ENCODE measurements at regions not wholly inside any gene's neighbourhood (a gene's known extent, or its start where the extent isn't known, plus 50 kb on each side); places are given as distances from the start of the nearest gene placed in this dataset.
"Not testable (repeated sequence)": the region's sequence is repeated elsewhere in the genome, so short reads cannot be mapped to it uniquely, and the experiment has no call there.

DNA sequence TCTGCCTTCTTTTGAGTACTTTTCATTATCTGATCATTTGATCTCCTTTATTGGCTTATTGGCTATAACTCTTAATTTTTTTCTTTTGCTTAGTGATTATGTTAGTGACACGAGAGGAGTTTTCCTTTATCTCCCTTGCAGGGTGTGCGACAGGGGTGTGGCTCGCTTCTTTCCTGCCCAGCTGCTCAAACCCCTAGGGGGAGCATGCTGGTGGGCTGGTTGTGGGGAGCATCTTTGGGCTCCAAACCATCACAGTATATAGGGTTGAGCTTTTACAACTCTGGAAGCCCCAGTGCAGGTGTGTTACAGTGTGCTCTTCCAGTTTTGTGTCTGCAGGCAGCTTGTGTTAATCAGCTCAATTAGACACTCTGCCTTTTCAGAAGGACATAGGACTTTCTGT, 357.0 kb upstream of the TMEFF2 start:
- DNase-seq: no peak
- H3K4me1 ChIP-seq: no peaks in the 10 kb centered on the region
- no peak for TF ChIP-seq POLR2A (IDR thresholded peaks at IDR 0.05)
- TF ChIP-seq EP300 (IDR thresholded peaks at IDR 0.05): no peak
- TF ChIP-seq POLR2AphosphoS5 (IDR thresholded peaks at IDR 0.05): no peak
- TF ChIP-seq, protein P1, sequence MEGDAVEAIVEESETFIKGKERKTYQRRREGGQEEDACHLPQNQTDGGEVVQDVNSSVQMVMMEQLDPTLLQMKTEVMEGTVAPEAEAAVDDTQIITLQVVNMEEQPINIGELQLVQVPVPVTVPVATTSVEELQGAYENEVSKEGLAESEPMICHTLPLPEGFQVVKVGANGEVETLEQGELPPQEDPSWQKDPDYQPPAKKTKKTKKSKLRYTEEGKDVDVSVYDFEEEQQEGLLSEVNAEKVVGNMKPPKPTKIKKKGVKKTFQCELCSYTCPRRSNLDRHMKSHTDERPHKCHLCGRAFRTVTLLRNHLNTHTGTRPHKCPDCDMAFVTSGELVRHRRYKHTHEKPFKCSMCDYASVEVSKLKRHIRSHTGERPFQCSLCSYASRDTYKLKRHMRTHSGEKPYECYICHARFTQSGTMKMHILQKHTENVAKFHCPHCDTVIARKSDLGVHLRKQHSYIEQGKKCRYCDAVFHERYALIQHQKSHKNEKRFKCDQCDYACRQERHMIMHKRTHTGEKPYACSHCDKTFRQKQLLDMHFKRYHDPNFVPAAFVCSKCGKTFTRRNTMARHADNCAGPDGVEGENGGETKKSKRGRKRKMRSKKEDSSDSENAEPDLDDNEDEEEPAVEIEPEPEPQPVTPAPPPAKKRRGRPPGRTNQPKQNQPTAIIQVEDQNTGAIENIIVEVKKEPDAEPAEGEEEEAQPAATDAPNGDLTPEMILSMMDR (IDR thresholded peaks at IDR 0.05): no peak
- H3K36me3 ChIP-seq: no peaks in the 10 kb centered on the region
- intact Hi-C loops (cut with DNase I; ENCODE audit: low total_unique reads): no loop called here
- no peaks in the 10 kb centered on the region for H3K27me3 ChIP-seq
- no peaks in the 10 kb centered on the region for H3K9me3 ChIP-seq
- 90 to 93% (median 91%) methylated on average over 3 of the region's 3 CpGs for WGBS, 5 donors
- H3K27ac ChIP-seq: no peak overlapping the region
- H3K4me3 ChIP-seq: no peak overlapping the region

DNA sequence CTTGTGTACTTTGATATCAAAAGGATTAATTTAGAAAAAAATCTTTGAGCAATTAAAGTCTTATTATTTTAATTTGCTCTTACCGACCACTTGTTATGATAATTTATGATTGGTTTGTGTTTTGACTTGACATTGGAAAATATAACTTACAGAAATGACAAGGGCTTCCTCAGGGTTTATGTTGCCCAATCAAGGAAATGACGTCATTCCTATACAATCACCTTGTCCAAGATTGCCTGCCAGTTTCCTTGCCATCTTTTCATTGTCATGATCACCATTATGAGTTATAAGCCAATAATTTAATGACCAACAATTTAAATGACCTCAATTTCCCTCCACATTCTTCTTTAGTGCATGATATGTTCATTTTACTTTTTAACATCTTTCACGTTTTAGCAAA, 351.8 kb upstream of the TMEFF2 start:
- no peak for TF ChIP-seq EP300 (IDR thresholded peaks at IDR 0.05)
- TF ChIP-seq POLR2A (IDR thresholded peaks at IDR 0.05): no peak
- no peak for TF ChIP-seq POLR2AphosphoS5 (IDR thresholded peaks at IDR 0.05)
- TF ChIP-seq, protein P1 (IDR thresholded peaks at IDR 0.05): no peak
- WGBS, 5 donors: 66 to 82% (median 75%) methylated on average over 3 of the region's 3 CpGs

DNA sequence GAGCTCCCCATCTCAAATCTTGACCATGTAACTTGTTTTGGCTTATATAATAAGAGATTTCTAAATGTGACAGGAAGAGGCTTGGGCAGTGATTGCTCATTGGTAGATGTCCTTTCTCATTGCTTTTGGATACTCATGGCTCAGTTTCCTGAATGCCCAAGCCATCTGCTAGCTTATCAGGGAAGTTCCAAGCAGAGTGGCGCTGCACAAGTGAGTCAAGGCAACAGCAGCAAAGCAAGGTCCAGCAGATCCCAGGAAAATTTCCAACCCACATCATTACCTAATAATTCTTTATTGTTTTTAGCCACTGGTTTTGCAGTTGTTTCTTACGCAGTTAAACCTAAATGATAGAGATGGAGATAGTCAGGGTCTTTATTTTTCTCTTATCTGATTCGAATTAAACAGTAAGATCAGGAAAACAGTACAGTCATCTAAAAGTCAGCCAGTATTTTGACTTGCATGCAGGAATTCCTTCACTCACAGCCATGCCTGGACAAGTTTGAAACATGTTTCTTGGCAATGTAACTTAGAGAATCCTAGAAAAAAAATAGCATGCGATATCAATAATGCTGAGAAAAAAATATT, 349.7 kb upstream of the TMEFF2 start:
- no peak for DNase-seq
- no peaks in the 10 kb centered on the region for H3K27me3 ChIP-seq
- H3K4me3 ChIP-seq: no peak overlapping the region
- WGBS, 5 donors: 77 to 85% (median 83%) methylated on average over 4 of the region's 4 CpGs
- no peaks in the 10 kb centered on the region for H3K36me3 ChIP-seq
- H3K4me1 ChIP-seq: no peaks in the 10 kb centered on the region
- TF ChIP-seq, protein P1 (IDR thresholded peaks at IDR 0.05): no peak
- TF ChIP-seq POLR2AphosphoS5 (IDR thresholded peaks at IDR 0.05): no peak
- no peak for TF ChIP-seq EP300 (IDR thresholded peaks at IDR 0.05)
- TF ChIP-seq POLR2A (IDR thresholded peaks at IDR 0.05): no peak
- H3K9me3 ChIP-seq: no peaks in the 10 kb centered on the region
- intact Hi-C loops (cut with DNase I; ENCODE audit: low total_unique reads): no loop called here
- no peak overlapping the region for H3K27ac ChIP-seq

More for the DNA sequence above, 351.8 kb upstream of the TMEFF2 start:
- Histone ChIP-seq H3K27me3 (no peaks in the 10 kb centered on the region), H3K36me3 (no peaks in the 10 kb centered on the region), H3K4me1 (no peaks in the 10 kb centered on the region), H3K9me3 (no peaks in the 10 kb centered on the region), H3K27ac (no peak overlapping the region), H3K4me3 (no peak overlapping the region)
- intact Hi-C loops (cut with DNase I; ENCODE audit: low total_unique reads): no loop called here
- no peak for DNase-seq

DNA sequence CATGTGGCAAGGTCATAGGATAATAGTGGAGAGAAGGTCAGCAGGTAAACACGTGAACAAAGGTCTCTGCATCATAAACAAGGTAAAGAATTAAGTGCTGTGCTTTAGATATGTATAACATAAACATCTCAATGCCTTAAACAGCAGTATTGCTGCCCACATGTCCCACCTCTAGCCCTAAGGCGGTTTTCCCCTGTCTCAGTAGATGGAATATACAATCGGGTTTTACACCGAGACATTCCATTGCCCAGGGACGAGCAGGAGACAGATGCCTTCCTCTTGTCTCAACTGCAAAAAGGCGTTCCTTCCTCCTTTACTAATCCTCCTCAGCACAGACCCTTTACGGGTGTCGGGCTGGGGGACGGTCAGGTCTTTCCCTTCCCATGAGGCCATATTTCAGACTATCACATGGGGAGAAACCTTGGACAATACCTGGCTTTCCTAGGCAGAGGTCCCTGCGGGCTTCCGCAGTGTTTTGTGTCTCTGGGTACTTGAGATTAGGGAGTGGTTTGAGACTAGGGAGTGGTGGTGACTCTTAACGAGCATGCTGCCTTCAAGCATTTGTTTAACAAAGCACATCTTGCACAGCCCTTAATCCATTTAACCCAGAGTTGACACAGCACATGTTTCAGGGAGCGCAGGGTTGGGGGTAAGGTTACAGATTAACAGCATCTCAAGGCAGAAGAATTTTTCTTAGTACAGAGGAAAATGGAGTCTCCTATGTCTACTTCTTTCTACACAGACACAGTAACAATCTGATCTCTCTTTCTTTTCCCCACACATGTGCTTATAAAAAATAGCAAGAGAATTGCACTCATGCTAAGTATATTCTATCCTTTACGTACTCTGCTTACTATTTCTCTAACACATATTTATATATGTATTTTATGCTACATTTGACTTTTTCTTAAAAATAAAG, 347.7 kb upstream of the TMEFF2 start:
- H3K4me1 ChIP-seq; H3K27me3 ChIP-seq; H3K36me3 ChIP-seq; H3K9me3 ChIP-seq; H3K27ac ChIP-seq; DNase-seq; intact Hi-C loops (cut with DNase I; ENCODE audit: low total_unique reads); H3K4me3 ChIP-seq: not testable (repeated sequence)
- 54 to 68% (median 59%) methylated on average over 13 to 14 of the region's 14 CpGs for WGBS, 5 donors

DNA sequence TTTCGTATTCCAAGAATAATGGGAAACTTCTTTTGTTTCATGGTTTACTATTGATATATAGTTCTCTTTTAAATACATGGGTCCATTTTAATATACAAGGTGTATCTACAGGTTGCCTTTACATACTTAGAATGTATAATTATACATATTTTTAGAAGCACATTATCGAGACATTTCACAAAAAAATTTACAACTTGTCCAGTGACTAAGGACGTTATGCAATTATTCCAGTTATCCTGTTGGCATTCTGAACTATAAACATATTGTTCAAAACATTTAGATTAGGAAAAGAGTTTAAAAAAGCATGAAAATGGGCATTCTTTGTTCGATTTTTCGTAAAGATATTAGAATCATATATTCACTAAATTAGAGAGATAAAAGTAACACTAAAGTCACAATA, 344.6 kb upstream of the TMEFF2 start:
- WGBS, 5 donors: 77 to 84% (median 81%) methylated on average over 5 of the region's 5 CpGs

More for the DNA sequence above, 344.6 kb upstream of the TMEFF2 start:
- H3K9me3 ChIP-seq: no peaks in the 10 kb centered on the region
- peaks cover 0 to 13% (median 1%) of the 10 kb centered on the region in 4 donors for H3K4me1 ChIP-seq
- no peak for DNase-seq
- TF ChIP-seq POLR2AphosphoS5 (IDR thresholded peaks at IDR 0.05): no peak
- TF ChIP-seq, protein P1 (IDR thresholded peaks at IDR 0.05): no peak
- no peak for TF ChIP-seq POLR2A (IDR thresholded peaks at IDR 0.05)
- no peak for TF ChIP-seq EP300 (IDR thresholded peaks at IDR 0.05)
- no peak overlapping the region for H3K27ac ChIP-seq
- no peaks in the 10 kb centered on the region for H3K36me3 ChIP-seq
- intact Hi-C loops (cut with DNase I; ENCODE audit: low total_unique reads): no loop called here
- no peaks in the 10 kb centered on the region for H3K27me3 ChIP-seq
- no peak overlapping the region for H3K4me3 ChIP-seq

All from stomach (tissue), 8 donors.